HG03097 (cell line): ENCODE measurements at regions not wholly inside any gene's neighbourhood (a gene's known extent, or its start where the extent isn't known, plus 50 kb on each side); places are given as distances from the start of the nearest gene placed in this dataset.

Source experiments
- ATAC-seq: cut with Tn5 transposase; IDR thresholded peaks from one replicate; pipeline ENCODE4 v1.9.1; 2021; ENCODE audit not compliant: unreplicated experiment, low FRiP score

GRCh38 chr4:140281828-140282552 is 91.5 kb upstream of the SCOC start:
- ATAC-seq, result no peak

- no peak for ATAC-seq
Measured at GRCh38 chr4:140277576-140277975, 95.9 kb upstream of the SCOC start.

- ATAC-seq, result no peak
Measured at GRCh38 chr4:140271553-140271952, 101.9 kb upstream of the SCOC start.

- no peak for ATAC-seq
Measured at GRCh38 chr4:140269369-140269768, 104.1 kb upstream of the SCOC start.

GRCh38 chr4:140268186-140268841 is 105.1 kb upstream of the SCOC start:
- no peak for ATAC-seq

GRCh38 chr4:140267576-140267975 is 105.9 kb upstream of the SCOC start:
- ATAC-seq, result no peak

GRCh38 chr4:140266958-140267568 is 106.4 kb upstream of the SCOC start:
- no peak for ATAC-seq

GRCh38 chr4:140260227-140260626 is 106.2 kb upstream of the MAML3 start:
- ATAC-seq, result no peak

- no peak for ATAC-seq
Measured at GRCh38 chr4:140258476-140258875, 104.5 kb upstream of the MAML3 start.

GRCh38 chr4:140257461-140258305 is 103.7 kb upstream of the MAML3 start:
- ATAC-seq, result no peak

GRCh38 chr4:140256941-140257340 is 103.0 kb upstream of the MAML3 start:
- no peak for ATAC-seq

- no peak for ATAC-seq
Measured at GRCh38 chr4:140256335-140256734, 102.4 kb upstream of the MAML3 start.

GRCh38 chr4:140255927-140256326 is 101.9 kb upstream of the MAML3 start:
- no peak for ATAC-seq

GRCh38 chr4:140255467-140255866 is 101.5 kb upstream of the MAML3 start:
- no peak for ATAC-seq

- ATAC-seq, result no peak
Measured at GRCh38 chr4:140254651-140255299, 100.8 kb upstream of the MAML3 start.

- no peak for ATAC-seq
Measured at GRCh38 chr4:140253556-140254027, 99.6 kb upstream of the MAML3 start.

- no peak for ATAC-seq
Measured at GRCh38 chr4:140252742-140253555, 99.0 kb upstream of the MAML3 start.

- ATAC-seq, result no peak
Measured at GRCh38 chr4:140252141-140252741, 98.3 kb upstream of the MAML3 start.

- no peak for ATAC-seq
Measured at GRCh38 chr4:140251571-140251970, 97.6 kb upstream of the MAML3 start.
